ENCODE measurements at regions not wholly inside any gene's neighbourhood (a gene's known extent, or its start where the extent isn't known, plus 50 kb on each side); places are given as distances from the start of the nearest gene placed in this dataset.

GRCh38 chr1:97999320-97999719, 78.5 kb upstream of the DPYD start:
- no peak for DNase-seq (ENCODE audit: low read depth in 1 of 2, low spot score in 1 of 2)

DNA sequence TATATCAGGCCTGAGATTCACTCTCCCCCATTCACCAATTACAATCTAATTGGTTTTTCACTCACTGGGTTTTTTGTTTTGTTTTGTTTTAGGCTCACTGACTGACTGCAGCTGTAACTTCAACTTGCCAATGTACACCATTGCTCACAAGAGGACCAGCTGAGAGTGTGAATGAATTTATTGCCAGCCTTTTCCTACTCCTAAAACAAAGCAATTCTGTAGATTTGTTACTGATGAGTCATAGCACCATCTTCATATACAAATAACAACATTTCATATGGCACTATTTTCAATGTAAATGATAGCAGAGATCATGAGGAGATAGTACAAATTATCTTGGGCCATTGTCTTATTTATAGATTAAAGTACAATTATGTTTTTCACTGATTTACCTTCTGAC, 76.0 kb upstream of the DPYD start:
- DNase-seq (ENCODE audit: low read depth in 1 of 2, low spot score in 1 of 2): no peak

GRCh38 chr1:97989094-97989680, 68.4 kb upstream of the DPYD start:
- DNase-seq (ENCODE audit: low read depth in 1 of 2, low spot score in 1 of 2): no peak

DNA sequence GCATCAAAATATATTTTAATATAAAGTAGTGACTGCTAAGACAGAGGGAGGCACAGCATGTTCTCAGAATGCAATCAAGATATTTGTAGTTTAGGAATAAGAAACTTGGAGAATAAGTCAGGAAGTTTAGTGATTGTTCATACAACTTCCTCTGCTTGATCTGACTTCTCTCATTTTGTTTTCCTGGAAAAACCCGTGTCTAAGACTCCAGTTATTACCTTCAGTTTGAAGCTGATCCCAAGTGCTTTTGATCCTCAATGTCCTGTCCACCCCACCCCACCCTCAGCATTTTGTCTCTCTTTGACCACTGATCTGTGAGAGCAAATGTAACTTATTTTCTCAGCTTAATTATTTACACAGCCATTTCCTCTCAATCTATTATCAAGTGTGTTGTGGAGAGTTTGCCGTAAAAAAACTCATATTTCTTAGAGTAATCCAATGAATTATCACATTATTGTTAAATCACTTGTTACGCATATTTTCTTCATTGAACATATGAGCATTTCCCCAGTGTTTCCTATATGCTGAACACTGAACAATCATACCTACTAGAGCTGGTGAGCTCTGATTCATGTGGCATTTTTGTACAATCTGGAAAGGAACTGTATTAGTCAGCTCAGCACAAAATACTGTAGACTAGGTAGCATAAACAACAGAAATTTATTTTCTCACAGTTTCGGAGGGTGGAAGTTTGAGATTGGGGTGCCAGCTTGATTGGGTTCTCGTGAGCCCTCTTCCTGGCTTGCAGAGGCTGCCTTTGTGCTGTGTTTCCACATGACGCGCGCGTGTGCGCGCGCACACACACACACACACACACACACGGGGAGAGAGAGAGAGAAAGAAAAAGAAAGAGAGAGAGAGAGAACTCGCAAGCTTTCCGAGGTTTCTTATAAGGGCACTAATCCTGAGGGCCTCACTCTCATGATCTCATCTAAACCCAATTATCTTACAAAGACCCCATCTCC, 65.5 kb upstream of the DPYD start:
- no peak for DNase-seq (ENCODE audit: low read depth in 1 of 2, low spot score in 1 of 2)

- no peak for DNase-seq (ENCODE audit: low read depth in 1 of 2, low spot score in 1 of 2)
Observed at GRCh38 chr1:97983126-97983525, 62.3 kb upstream of the DPYD start.

GRCh38 chr1:97980530-97980929, 59.7 kb upstream of the DPYD start:
- no peak for DNase-seq (ENCODE audit: low read depth in 1 of 2, low spot score in 1 of 2)

GRCh38 chr1:97976801-97977200, 56.0 kb upstream of the DPYD start:
- no peak for DNase-seq (ENCODE audit: low read depth in 1 of 2, low spot score in 1 of 2)
